GM18873 (cell line): ENCODE measurements at regions not wholly inside any gene's neighbourhood (a gene's known extent, or its start where the extent isn't known, plus 50 kb on each side); places are given as distances from the start of the nearest gene placed in this dataset.

ENCODE experiments used
- ATAC-seq: cut with Tn5 transposase; IDR thresholded peaks from one replicate; pipeline ENCODE4 v1.9.1; 2021; ENCODE audit warnings: mild to moderate bottlenecking, moderate library complexity, moderate number of reproducible peaks; ENCODE audit not compliant: unreplicated experiment, low FRiP score

- ATAC-seq: no peak
These were observed 328.7 kb upstream of the SGCD start for GRCh38 chr5:155998257-155998656.

- no peak for ATAC-seq
These were observed 326.8 kb upstream of the SGCD start for GRCh38 chr5:156000115-156000514.

GRCh38 chr5:156004754-156005153 lies 322.2 kb upstream of the SGCD start:
- no peak for ATAC-seq

- no peak for ATAC-seq
These were observed 320.8 kb upstream of the SGCD start for GRCh38 chr5:156006026-156006647.

GRCh38 chr5:156008844-156009243 lies 318.1 kb upstream of the SGCD start:
- no peak for ATAC-seq

GRCh38 chr5:156009583-156009982 lies 317.4 kb upstream of the SGCD start:
- ATAC-seq: no peak

GRCh38 chr5:156015137-156015536 lies 311.8 kb upstream of the SGCD start:
- ATAC-seq: no peak

GRCh38 chr5:156019130-156019529 lies 307.8 kb upstream of the SGCD start:
- no peak for ATAC-seq

- no peak for ATAC-seq
These were observed 307.3 kb upstream of the SGCD start for GRCh38 chr5:156019571-156020180.

GRCh38 chr5:156020647-156021046 lies 306.3 kb upstream of the SGCD start:
- ATAC-seq: no peak

- no peak for ATAC-seq
These were observed 305.1 kb upstream of the SGCD start for GRCh38 chr5:156021866-156022265.

GRCh38 chr5:156025656-156026055 lies 301.3 kb upstream of the SGCD start:
- ATAC-seq: no peak

- no peak for ATAC-seq
These were observed 295.8 kb upstream of the SGCD start for GRCh38 chr5:156031181-156031580.

- ATAC-seq: no peak
These were observed 290.3 kb upstream of the SGCD start for GRCh38 chr5:156036640-156037039.

GRCh38 chr5:156037151-156037909 lies 289.6 kb upstream of the SGCD start:
- ATAC-seq: no peak

- ATAC-seq: no peak
These were observed 284.2 kb upstream of the SGCD start for GRCh38 chr5:156042726-156043125.

- ATAC-seq: no peak
These were observed 283.6 kb upstream of the SGCD start for GRCh38 chr5:156043351-156043750.

GRCh38 chr5:156051972-156052371 lies 275.0 kb upstream of the SGCD start:
- no peak for ATAC-seq

GRCh38 chr5:156052656-156053055 lies 274.3 kb upstream of the SGCD start:
- ATAC-seq: no peak

GRCh38 chr5:156053056-156053455 lies 273.9 kb upstream of the SGCD start:
- no peak for ATAC-seq

GRCh38 chr5:156076912-156077311 lies 250.1 kb upstream of the SGCD start:
- no peak for ATAC-seq
